K562 (cell line): ENCODE measurements at regions not wholly inside any gene's neighbourhood (a gene's known extent, or its start where the extent isn't known, plus 50 kb on each side); places are given as distances from the start of the nearest gene placed in this dataset.

ENCODE experiments used
- EZH2 ChIP-seq: IDR thresholded peaks from 2 replicates; pipeline ENCODE4 v1.6.1; 2012; ENCODE audit warnings: low read depth, mild to moderate bottlenecking, inconsistent platforms, low read length, borderline replicate concordance
- FOXM1 ChIP-seq, 2 experiments: fragments of 450-650 bp in 1 of 2; sonication (generic) in 1 of 2; formaldehyde crosslinking in 1 of 2; IDR thresholded peaks; 2 replicates each; pipeline versions ENCODE4 v1.6.1 to v1.9.0; 2017 to 2022; ENCODE audit warnings: low read depth in 2 of 2, mild to moderate bottlenecking in 2 of 2, missing genetic modification reagents in 1 of 2, moderate library complexity in 1 of 2
- HMGXB4 ChIP-seq: sonication (generic); formaldehyde crosslinking; IDR thresholded peaks from 2 replicates; pipeline ENCODE4 v1.8.1; 2023; ENCODE audit warnings: mild to moderate bottlenecking, missing genetic modification reagents
- HNRNPK ChIP-seq: fragments of 200-400 bp; formaldehyde crosslinking; IDR thresholded peaks from one replicate; pipeline ENCODE4 v1.6.1; 2018; ENCODE audit warnings: mild to moderate bottlenecking, low read depth, low read length; ENCODE audit not compliant: poor library complexity, severe bottlenecking
- NFIC ChIP-seq: fragments of 450-650 bp; IDR thresholded peaks from 2 replicates; pipeline ENCODE4 v1.6.1; 2017; ENCODE audit warnings: mild to moderate bottlenecking, inconsistent platforms
- SIN3A ChIP-seq, 2 experiments: fragments of 150-350 bp in 1 of 2; IDR thresholded peaks; 2 replicates each; pipeline ENCODE4 v1.6.1; 2011 to 2016; ENCODE audit warnings: borderline replicate concordance in 2 of 2, low read depth in 2 of 2, low read length in 2 of 2, mild to moderate bottlenecking in 2 of 2, moderate library complexity in 2 of 2; ENCODE audit not compliant: control insufficient read depth in 1 of 2
- SIX5 ChIP-seq, 2 experiments: IDR thresholded peaks; 2 replicates each; pipeline ENCODE4 v1.6.1; 2011; ENCODE audit warnings: low read length in 2 of 2, borderline replicate concordance in 1 of 2, low read depth in 1 of 2, mild to moderate bottlenecking in 1 of 2, moderate library complexity in 1 of 2; ENCODE audit not compliant: insufficient read depth in 1 of 2
- ZNF12 ChIP-seq: sonication (generic); formaldehyde crosslinking; IDR thresholded peaks from 2 replicates; pipeline ENCODE4 v1.4.0; 2020; ENCODE audit warnings: mild to moderate bottlenecking, missing genetic modification reagents
- ZNF24 ChIP-seq: fragments of 450-650 bp; IDR thresholded peaks from 2 replicates; pipeline ENCODE4 v1.6.1; 2016

- TF ChIP-seq NFIC: no peak
- no peak for TF ChIP-seq SIX5 (IDR thresholded peaks at IDR 0.05; ENCODE audit: borderline replicate concordance in 1 of 2, insufficient read depth in 1 of 2, low read depth in 1 of 2, low read length in 2 of 2)
- TF ChIP-seq HNRNPK: no peak
- TF ChIP-seq FOXM1 (IDR thresholded peaks at IDR 0.05; ENCODE audit: low read depth): no peak
- TF ChIP-seq FOXM1 (CRISPR knock-in tag; IDR thresholded peaks at IDR 0.05; ENCODE audit: low read depth): no peak
- TF ChIP-seq ZNF12 (CRISPR knock-in tag): no peak
- TF ChIP-seq HMGXB4 (CRISPR knock-in tag): no peak
- no peak for TF ChIP-seq SIN3A (IDR thresholded peaks at IDR 0.05; ENCODE audit: borderline replicate concordance in 2 of 2, control insufficient read depth in 1 of 2, low read depth in 2 of 2, low read length in 2 of 2)
- no peak for TF ChIP-seq ZNF24
- no peak for TF ChIP-seq EZH2
Measured at GRCh38 chr20:62573817-62574216, 68.5 kb upstream of the SLCO4A1 start.
